Left kidney (tissue), 1 donor: ENCODE measurements at regions not wholly inside any gene's neighbourhood (a gene's known extent, or its start where the extent isn't known, plus 50 kb on each side); places are given as distances from the start of the nearest gene placed in this dataset.

ENCODE experiments used
- DNase-seq: peaks from one replicate; pipeline ENCODE4 v3.0.0-alpha.2; 2013

DNA sequence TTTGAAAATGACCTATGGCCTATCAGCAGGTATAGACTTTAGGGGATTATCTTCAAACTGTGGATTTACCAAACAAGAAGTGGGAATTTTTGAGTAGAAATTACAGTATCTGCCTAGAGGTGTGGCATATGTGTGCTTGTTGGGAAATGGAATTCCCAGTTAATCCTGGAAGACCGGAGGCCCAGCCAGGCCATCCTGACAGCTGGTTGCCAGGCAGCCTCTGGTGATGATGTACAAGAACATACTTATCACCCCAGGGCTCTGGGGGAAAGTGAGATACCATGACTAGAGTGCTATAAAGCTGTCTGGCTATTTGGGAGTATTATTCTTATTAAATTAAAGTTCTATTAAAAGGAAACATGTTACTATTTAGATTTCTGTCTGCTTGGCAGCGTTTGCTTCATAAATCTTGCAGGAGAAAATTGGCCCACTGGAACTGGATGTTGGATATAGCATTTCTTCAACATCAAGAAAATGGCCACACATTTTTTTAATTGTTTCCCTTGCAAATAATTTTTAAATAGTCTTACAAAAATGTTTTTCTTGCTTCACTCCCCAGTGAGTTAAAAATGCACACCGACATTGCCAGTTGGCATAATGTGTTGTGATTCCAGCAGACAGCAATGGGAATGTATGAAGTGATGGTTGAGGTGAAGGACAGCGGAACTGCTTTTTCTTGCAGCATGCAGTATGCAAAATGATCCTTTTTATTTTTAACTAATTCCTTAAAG, 187.8 kb downstream of the MYLK4 start:
- no peak for DNase-seq

DNA sequence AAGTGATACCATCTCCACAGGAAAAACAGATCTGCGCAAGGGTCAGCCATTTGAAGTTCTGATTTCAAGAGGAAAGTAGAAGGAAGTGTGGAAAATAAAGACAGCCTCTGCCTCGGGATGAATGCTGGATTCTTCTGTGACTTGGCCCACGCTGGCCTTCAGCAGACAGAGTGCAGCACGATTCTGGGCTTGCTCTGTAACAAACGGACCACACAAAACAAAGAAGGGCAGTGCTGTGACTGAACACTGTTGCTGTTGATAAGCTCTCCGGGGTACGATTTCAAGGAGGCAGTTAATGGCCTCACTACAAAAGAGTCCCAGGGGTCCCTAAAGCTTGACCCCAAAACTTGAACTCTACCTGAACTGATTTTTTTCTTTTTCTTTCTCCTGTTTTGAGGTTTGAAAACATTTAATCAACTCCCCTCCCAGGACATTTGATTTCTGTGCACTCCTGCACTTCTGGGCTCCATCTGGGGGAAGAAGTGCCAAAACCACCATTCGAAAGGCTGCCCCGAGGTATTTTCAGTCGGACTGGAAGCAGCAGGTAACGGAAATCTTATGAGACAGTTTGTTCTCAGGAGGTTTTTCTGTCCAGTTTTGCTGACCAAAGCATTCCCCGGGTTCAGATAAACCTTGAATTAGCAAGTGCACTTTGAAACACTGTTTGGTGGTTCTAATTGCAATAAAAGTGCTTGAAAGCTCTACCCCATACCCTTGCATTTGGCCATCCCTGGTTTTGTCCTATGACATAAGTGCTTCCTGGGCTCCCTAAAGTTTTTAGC, 189.6 kb downstream of the MYLK4 start:
- no peak for DNase-seq

DNA sequence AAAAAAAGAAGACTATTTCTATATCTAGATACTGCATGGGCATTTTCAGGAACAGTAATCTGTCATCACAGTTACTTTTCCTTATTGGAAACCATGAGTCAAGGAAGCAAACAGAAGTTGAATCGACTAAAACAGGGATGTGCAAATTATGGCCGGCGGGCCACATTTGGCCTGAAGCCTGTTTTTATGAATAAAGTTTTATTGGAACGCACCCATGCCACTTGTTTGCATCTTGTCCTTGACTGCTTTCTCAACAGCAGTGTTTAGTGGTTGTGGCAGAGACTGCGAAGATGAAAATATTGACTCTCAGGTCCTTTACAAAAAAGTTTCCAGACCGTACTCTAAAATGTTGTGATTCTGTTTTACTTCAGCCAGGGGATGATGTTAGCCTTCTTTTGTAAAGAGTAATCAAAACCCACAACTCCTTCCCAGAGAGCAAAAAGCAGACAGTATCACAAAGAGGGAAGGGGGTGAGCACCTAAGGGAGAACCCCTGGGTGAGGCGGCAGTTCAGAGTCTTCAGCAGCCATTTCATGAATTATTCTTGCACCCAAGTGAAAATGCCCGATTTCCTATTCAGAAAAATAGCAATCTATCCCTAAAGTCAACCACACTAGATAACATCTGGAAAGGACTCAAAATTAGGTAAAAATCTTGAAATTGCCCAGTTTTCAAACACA, 190.4 kb downstream of the MYLK4 start:
- DNase-seq = no peak

DNA sequence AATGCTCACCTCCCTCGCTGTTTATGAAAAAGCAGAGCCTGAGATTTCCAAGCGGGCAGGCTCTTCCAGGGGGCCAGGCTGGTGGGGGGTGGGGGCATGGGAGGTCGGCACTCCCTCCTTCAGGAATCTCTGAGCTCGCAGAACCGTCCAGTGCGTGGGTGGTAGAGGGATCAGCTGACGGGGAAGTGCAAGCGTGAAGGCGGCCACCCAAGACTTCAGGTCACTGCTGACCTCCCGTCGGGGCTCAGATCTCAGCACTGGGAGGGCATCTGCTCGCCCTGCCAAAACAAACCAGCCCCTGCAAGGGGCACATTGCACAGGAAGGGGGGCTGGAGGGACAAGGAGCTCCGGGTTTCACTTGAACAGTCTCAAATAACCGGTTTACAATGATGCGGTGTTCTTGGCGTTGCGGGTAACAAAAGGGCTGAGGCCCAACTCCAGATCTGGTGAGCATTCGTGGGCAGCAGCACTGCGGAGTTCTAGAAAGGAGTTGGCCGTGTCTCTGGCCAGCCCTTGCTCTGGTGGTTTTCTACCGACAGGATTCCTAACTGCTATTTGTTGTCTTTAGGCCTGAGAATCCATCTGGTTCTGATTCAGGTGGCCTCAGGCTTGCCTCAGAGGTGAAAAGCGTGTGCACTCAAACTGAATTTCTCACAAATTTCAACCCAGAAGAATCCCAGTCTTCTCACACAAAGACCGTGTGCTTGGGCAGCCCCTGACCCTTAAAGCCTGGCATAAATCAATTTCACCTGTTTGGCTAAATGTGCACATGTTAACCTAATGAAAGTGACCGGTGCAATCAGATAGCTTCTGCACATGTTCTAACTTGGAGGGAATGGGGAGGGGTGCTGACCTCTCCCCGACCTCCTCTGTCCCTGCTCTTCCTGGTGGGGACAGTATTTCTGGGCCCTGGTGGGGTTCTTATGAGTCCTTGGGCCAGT, 191.6 kb downstream of the MYLK4 start:
- peak; percentile 67 for DNase-seq

DNA sequence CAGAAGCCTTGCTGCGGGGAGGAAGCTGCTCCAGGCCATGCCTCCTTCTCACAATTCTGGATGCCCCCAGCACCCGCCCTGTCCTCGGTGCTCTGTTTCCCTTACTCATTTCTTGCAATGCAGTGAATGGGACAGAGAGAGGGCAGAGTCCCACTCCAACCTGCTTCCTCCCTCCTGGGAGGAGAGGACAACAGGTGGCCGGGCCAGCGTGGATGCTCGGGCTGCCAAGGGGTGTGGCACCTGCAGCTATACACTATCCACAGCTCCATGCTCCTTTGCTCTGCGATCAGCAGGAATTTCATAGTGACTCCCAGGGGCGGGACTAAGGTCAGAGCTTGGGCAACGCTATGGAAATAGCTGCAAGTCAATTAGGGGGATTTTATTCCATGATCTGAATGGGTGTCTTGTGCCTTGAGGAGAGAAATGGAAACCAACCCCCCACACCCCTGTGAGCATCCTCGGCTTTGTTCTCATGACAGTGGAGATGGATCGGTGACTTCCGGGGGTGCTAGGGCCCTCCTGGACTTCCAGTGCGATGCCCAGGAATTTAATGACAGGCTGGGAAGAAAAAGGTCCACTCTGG, 192.5 kb downstream of the MYLK4 start:
- no peak for DNase-seq

DNA sequence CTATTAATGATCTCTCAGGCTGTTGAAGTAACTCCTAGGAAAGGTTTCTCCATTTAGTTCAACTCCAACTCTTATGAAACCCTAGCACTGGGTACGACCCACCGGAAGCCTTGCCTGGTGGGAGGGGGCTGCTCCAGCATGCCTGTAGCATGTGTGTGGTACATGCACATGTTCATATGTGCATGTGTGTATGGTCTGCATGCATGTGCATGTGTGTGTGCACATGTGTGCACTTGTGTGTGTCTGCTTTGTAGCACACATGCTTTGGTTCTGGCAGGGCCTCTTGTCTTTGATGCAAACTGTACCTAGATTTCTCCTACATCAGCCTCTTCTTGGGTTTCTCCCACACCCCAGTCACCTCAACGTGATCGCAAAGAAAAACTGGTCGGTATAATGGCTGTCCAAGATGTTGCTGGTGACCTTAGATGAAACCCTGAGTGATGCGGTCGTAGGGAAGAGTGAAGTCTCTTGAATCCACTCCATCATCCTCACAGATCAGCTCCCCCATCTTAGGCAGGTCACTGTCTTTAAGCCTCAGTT, 193.5 kb downstream of the MYLK4 start:
- no peak for DNase-seq

DNA sequence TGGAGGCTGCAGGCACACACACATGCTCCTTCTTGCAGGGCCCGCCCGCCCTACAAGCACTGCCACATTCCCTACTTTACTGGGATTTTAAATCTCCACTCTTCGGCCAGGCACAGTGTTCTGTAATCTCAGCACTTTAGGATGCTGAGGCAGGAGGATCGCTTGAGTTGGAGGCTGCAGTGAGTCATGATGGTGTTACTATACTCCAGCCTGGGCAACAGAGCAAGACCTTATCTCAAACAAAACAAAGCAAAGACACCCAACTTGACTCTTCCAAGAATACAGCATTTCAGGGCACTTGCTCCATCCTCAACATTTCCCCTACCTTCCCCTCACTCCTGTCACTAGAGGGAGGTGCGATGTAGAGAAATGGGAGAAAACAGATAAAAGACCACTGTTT, 194.0 kb downstream of the MYLK4 start:
- DNase-seq = no peak

DNA sequence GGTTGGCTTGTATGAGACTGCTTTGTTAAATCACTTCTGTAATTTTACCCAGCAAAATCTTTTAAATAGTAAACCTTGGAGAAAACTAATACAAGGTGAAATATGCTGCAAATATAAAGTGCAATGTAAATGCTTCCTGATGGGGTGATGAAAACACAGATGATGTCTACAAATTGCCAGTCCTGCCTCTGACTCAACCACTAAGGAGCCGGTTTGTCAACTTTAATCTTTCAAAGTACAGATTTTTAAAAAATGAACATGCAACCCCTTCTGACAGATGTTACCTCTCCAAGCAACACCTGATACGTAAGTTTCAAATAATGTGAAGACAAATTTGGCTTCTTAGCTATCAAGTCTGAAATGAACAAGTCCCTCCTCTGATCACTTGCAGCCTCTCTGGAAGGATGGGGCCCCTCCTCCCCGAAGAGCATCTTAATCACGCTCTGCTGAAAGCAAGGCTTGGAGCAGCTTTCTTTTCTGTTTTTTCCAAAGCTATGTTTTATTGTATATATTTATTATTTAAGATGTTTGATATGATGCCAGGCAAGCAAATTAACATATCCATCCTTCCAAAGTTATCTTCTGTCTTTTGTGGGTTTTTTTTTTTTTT, 196.0 kb downstream of the MYLK4 start:
- DNase-seq = no peak

DNA sequence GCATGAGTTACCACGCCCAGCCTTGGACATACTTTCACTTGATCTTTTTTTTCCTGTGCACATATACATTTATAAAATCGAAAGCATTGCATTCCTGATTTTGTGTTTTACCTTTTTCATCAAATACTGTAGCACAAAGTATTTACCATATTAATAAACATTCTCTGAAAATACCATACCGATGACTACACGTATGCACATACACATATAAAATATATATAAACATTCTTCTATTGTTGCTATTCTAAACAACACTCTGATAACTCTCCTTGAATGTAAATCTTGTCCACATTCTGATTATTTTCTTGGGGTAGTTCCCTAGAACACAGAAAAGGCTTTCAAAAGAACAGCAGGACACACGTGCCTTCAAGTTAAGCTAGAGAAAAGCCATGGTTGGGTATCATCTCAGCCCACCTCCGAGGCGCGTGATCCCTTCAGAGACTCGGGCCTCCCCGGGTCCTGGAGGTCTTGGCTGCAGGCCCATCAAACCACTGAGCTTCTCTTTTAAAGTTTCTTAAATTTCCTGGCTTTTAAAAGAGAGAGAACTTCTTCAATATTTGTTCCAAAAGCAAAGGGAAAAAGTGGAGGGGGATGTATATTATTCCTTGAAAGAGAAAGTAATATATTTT, 198.1 kb downstream of the MYLK4 start:
- no peak for DNase-seq

DNA sequence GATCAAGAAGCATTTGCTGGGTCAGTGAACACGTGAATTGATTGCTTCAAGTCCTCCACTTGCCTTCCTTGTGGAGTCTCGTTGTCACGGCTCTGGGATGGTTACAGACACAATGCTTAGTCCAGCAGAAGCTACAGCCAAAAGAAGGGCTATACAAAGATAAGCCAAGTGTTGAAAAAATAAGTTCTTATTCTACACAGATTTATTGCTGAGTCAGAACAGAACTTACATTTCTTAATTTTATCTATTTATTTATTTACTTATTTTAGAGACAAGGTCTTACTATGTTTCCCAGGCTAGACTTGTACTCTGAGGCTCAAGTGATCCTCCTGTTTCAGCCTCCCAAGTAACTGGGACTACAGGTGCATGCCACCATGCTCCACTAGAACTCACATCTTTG, 199.0 kb downstream of the MYLK4 start:
- DNase-seq = no peak

DNA sequence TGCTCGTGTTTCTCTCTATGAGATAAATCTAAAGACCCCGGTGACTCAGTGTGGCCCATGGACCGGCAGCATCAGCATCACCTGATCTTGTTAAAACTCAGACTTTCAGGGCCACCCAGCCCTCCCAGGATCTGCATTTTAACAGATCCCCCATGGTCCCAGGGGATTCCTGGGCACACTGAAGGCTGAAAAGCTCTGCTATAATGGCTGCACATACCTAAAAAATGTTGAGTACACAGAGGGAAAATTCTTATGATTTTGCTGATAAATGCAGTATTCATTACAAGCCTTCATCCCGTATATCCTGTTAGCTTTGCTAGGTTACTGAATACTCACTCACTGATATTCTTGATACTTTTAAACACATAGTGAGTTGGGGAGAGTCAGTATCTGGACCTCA, 200.5 kb downstream of the MYLK4 start:
- no peak for DNase-seq

DNA sequence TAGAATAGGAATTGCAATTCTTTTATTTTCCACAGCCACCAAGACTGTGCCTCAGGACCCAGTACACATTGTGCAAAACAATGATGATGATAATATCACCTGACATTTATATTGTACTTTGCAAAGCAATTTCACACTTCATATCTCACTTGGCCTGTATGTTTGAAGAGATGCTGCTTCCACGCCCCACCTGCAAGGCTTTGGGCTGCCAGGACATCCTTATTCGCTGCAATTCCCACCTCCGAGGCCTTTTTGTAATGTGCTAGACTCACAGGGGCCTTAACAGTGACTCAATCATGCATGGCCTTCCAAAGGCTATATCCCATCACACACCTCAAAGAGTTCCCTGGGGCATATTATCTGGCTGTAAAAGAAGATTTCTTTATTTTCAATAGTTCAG, 200.9 kb downstream of the MYLK4 start:
- DNase-seq = no peak

DNA sequence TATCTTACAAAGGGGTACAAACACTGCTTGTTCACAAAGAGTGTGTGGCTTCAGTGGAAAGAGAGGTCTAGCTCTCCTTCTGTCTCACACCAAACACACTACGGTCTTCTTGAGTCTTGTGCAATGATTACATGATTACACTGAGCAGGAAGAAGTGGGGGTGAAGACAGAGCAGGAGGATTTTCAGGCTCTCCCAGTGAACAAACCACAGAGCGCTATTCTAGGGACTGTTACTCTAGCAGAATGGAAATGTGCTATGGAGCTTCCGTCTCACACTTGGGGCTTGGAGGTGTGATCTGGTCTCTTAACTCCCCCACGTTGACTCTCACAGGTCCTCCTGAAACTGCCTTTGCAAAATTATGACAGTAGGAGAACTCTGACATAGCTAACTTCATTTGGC, 203.4 kb downstream of the MYLK4 start:
- no peak for DNase-seq

DNA sequence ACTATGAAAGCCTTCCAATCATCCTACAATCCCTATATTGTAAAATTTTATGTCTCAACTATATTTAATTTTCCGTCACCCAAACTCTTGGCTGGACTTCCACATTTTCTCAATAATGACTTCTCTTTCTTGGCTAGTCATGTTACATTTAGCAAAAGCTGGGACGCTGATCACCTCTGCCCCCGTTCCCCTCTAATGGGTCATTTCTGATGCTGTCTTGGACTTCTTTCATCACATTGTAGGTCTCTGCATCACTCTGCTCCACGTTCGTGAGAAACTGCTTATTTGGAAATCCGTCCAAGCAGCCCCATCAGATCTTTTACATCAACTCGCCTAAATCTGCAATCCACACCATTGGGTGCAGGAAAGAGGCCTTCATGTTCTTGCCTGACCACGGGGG, 203.8 kb downstream of the MYLK4 start:
- no peak for DNase-seq

DNA sequence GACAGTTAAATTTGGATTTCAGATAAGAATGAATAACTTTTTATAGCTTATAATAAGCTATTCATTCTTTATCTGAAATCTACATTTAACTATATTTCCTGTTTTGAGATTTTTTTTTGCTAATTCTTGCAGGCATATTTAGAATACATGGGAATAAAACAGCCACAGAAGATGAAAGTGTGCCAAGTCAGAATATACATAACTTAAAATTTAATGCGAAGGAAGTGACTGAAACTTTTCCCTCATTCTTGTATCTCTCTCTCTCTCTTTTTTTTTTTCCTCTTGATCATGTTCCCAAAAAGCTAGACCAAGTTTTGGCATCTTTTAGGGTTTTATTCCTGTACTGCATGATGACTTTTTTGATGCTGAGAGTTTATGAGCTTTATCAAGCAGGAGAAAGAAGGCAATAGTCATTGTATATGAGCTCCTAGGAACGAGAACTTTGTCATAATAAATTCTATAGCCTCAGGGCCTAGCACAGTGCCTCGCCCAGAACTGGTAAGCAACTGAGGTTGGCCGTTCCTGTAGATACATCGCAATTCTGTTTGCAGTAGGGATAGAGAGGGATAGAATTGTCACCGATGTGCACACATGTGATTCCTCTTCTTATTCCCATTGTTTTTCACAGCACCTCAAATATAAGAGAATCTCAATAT, 205.2 kb downstream of the MYLK4 start:
- no peak for DNase-seq

DNA sequence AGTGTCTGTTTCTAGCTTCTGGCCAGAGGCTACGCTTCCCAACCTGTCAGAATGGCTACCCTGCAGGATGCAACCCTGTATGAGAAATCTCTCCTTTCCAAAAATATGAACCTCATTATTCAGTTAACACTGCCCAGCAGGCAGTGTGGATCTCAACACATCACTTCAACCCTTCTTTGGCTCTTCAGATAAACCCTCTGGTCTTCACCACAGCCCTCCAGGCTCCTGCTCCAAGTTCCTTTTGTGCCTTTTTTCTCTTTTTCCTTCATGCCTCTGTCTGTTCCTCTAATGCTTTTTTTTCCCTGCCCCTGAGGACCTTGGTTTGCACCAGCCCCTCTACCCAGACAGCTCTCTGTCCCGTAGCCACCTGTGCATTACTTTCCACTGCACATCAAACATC, 207.4 kb downstream of the MYLK4 start:
- DNase-seq = no peak

DNA sequence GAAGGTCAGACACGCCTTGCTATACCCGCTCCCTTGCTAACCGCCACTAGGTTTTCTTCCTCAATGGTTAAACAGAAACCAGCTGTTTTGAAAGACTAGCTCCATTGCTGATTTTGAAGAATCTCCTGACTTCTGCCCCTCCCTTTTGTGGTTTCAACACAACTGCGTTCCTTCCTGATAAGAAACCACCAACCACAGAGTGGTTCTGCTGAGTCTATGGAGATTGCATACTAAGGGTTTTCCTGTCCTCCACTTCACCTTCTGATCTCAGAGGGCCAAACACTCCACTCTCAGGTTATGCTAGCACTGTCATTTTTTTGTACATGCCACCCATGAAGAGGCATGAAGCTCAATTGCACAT, 207.9 kb downstream of the MYLK4 start:
- DNase-seq = no peak

DNA sequence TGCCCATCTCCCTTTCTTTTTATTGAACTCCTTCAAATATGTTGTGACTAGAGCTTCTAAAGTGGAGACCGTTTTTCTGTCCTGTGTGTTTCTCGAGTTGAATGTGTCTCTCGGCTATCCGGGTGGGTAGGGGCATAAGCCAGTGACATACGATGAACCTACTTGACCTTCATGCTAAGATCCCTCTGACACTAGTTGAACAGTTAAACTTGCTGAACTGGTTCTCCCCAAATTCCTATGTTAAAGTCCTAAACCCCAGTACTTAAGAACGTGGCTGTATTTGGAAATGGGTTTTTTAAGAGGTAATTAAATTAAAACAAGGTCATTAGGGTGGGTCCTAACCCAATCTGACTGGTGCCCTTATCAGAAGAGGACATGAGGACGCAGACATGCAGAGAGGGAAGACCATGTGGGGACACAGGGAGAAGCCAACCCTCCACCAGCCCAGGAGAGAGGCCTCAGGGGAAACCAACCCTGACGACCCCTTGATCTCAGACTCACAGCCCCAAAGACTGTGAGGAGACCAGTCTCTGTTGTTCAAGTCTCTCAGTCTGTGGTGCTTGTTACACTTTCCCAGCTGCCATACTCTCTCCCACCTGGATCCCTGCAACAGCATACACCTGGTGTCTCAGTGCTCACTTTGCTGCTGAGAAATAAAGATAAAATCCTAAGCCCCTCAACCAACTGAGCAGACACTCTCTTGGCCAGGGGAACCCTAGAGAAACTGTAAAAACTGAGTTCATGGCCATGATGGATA, 208.4 kb downstream of the MYLK4 start:
- no peak for DNase-seq

DNA sequence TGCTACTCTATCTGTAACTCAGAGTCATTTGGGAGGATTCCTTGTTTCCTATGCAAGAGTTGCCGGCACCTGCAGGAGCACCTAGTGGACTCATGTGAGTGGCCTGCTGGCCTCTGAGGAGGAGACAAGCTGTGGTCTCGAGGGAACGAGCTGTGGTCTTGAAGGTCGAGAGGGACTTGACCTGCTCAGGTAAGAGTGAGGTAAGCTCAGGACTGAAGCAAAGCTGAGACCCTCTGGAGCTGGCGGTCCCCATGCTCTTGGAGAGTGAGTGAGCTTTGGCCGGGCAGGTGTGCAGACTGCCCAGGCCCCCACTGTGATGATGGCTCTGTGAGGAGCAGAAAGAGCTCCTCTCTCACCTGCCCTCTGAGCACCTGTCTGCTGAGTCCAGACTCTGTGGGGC, 214.3 kb downstream of the MYLK4 start:
- DNase-seq = no peak
